NT2/D1 (cell line): ENCODE measurements at regions not wholly inside any gene's neighbourhood (a gene's known extent, or its start where the extent isn't known, plus 50 kb on each side); places are given as distances from the start of the nearest gene placed in this dataset.

Experiments
- DNase-seq: peaks from one replicate; pipeline ENCODE4 v3.0.0-alpha.2; 2011; ENCODE audit warnings: low read depth, low spot score
- H3K27me3 ChIP-seq: 2 replicates; pipeline ENCODE4 v1.6.0; 2011; ENCODE audit warnings: mild to moderate bottlenecking; ENCODE audit not compliant: insufficient read length, insufficient read depth
- H3K36me3 ChIP-seq: 2 replicates; pipeline ENCODE4 v1.6.1; 2011; ENCODE audit warnings: mild to moderate bottlenecking, low read length, mixed read lengths; ENCODE audit not compliant: insufficient read depth, insufficient read length
- H3K4me1 ChIP-seq: 2 replicates; pipeline ENCODE4 v1.5.1; 2011; ENCODE audit not compliant: insufficient read depth, insufficient read length
- H3K4me3 ChIP-seq: 2 replicates; pipeline ENCODE4 v1.5.1; 2011; ENCODE audit warnings: low read depth; ENCODE audit not compliant: insufficient read length
- H3K9ac ChIP-seq: 2 replicates; pipeline ENCODE4 v1.6.0; 2011; ENCODE audit warnings: low read depth; ENCODE audit not compliant: insufficient read length
- H3K9me3 ChIP-seq: 2 replicates; pipeline ENCODE4 v1.5.1; 2011; ENCODE audit warnings: mild to moderate bottlenecking, low read length; ENCODE audit not compliant: insufficient read depth
- SUZ12 ChIP-seq: IDR thresholded peaks from 2 replicates; pipeline ENCODE4 v1.6.1; 2011; ENCODE audit not compliant: insufficient read length, insufficient read depth; ENCODE audit errors: extremely low read depth
- YY1 ChIP-seq: IDR thresholded peaks from 2 replicates; pipeline ENCODE4 v1.6.1; 2011; ENCODE audit not compliant: insufficient read length, insufficient read depth
- ZNF274 ChIP-seq: IDR thresholded peaks from 2 replicates; pipeline ENCODE4 v1.6.1; 2011; ENCODE audit warnings: mild to moderate bottlenecking, low read depth, low read length

DNA sequence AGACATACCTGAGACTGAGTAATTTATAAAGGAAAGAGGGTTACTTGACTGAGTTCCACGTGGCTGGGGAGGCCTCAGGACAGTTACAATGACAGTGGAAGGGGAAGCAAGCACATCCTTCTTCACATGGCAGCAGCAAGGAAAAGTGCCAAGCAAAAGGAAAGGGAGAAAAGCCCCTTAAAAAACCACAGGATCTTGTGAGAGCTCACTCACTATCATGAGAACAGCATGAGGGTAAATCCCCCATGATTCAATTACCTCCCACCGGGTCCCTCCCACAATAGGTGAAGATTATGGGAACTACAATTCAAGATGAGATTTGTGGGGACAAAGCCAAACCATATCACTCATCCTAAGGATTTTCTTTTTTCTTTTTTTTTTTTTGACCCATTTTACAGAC is 177.8 kb upstream of the EEA1 start:
- no peak for DNase-seq
- H3K4me3 ChIP-seq: no peak overlapping the region
- TF ChIP-seq SUZ12 (no peak), YY1 (no peak)
- H3K27me3 ChIP-seq: no peaks in the 10 kb centered on the region
- no peak overlapping the region for H3K9ac ChIP-seq
- no peaks in the 10 kb centered on the region for H3K4me1 ChIP-seq
- no peaks in the 10 kb centered on the region for H3K9me3 ChIP-seq
- H3K36me3 ChIP-seq: no peaks in the 10 kb centered on the region

DNA sequence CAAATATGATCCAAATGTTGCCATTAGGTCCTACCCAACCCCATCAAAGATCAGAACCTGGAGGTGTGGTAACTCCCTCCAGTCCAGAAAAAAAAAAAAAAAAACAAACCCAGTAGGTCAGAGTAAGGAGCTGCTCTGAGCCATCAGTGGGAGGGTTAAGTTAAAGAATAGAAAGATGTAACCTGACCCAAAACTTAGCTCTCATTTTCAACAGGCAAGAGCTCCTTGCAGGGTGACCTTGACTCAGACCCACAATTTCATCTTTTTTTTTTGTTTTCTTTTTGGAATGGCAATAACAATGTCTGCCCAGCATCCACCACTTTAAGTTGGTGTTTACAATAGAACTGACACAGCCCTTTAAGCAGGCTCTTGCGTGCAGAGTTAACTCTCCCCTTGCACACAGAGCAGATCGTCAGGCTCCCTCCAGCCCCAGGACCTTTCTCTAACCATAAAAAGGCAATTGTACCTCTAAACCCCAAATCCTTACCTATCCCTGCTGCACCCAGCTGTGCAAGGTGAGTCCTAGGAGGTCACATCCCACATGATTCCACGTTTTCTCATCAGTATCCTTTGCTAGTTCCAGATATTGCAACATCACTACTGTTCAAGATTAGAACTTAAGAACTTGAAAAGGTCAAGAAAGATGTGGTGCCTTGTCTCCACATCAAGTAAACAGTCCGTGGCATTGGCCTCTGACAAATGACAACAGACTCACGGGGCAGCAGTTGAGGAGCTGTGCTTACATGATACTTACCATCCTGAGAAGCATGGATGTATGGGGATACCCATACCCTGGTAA is 178.6 kb upstream of the EEA1 start:
- no peaks in the 10 kb centered on the region for H3K9me3 ChIP-seq
- H3K27me3 ChIP-seq: no peaks in the 10 kb centered on the region
- H3K36me3 ChIP-seq: no peaks in the 10 kb centered on the region
- H3K4me1 ChIP-seq: no peaks in the 10 kb centered on the region
- TF ChIP-seq YY1 (no peak), ZNF274 (no peak), SUZ12 (no peak)
- no peak overlapping the region for H3K4me3 ChIP-seq
- H3K9ac ChIP-seq: no peak overlapping the region
- DNase-seq: no peak

DNA sequence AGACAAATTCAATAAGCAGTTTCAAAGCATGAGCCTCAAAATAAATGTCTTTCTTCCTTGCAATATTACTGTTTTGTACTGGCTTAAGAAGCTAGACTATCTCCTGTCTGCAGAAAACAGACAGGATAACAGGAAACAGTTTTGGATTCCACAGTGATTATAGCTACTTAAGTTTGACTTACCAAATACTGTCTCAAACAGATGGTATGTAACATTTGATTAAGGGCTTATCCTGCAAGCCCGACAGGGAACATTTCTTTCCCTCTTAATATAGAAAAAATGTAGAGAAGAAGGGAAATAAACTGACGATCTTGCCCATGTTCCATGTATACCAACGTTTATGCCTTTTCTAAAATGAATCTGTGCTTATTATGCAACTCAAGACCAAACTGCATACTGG is 179.9 kb upstream of the EEA1 start:
- DNase-seq: no peak
- Histone ChIP-seq H3K4me3 (no peak overlapping the region), H3K36me3 (no peaks in the 10 kb centered on the region), H3K27me3 (no peaks in the 10 kb centered on the region), H3K9ac (no peak overlapping the region), H3K9me3 (no peaks in the 10 kb centered on the region), H3K4me1 (no peaks in the 10 kb centered on the region)
- TF ChIP-seq ZNF274 (no peak), SUZ12 (no peak)

DNA sequence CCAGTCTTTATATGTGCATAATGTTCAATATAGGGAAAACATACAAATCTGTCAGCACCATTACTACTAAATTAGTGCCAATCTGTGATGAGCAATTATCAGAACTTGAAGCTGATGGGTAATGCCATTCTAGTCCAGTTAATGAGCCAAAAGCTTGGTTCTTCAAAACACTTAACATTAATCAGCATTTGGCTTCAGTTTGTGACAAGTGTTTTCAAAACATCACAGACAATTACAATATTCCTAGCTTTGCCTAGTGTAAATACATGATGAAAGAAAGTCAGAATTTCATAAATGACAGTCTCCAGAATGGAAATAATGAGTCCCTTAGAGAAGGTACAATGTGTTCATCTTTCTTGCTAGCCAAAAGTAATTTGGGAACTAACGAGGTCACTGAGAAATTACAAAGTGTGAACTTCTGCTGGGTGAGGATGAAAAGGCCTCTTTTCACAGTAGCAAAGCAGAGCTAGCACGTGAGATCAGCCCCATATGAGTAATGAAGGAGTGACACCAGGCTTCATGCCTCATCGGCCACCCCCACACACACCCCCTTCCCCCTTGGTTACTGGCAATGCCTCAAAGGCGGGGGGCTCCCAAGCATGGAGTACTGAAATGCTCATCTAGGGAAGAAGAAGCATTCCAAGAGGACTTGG is 180.6 kb upstream of the EEA1 start:
- Histone ChIP-seq H3K4me3 (no peak overlapping the region), H3K36me3 (no peaks in the 10 kb centered on the region), H3K4me1 (no peaks in the 10 kb centered on the region), H3K9ac (no peak overlapping the region), H3K27me3 (no peaks in the 10 kb centered on the region), H3K9me3 (no peaks in the 10 kb centered on the region)
- TF ChIP-seq YY1 (no peak), ZNF274 (no peak), SUZ12 (no peak)
- no peak for DNase-seq

DNA sequence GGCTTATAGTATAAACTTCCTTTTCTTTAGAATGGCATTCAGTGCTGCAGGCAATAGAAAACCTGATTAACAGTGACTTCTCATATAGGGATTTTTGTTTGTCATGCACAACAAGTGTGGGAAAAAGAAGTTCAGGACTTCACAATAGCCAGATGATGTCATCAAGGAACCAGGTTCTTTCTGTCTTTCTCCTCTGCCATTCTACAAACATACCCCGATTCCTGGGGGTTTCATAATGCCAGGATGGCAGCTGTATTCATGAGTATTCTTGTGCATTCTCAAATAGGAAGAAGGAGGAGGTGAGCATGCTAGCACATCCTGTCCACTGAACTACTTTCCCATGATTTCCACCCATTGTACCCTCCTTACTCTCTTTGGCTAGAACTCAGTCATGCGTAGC is 182.7 kb upstream of the EEA1 start:
- H3K27me3 ChIP-seq: no peaks in the 10 kb centered on the region
- no peaks in the 10 kb centered on the region for H3K4me1 ChIP-seq
- no peaks in the 10 kb centered on the region for H3K9me3 ChIP-seq
- DNase-seq: no peak
- H3K36me3 ChIP-seq: no peaks in the 10 kb centered on the region
- TF ChIP-seq SUZ12 (no peak), ZNF274 (no peak), YY1 (no peak)
- no peak overlapping the region for H3K9ac ChIP-seq
- no peak overlapping the region for H3K4me3 ChIP-seq

DNA sequence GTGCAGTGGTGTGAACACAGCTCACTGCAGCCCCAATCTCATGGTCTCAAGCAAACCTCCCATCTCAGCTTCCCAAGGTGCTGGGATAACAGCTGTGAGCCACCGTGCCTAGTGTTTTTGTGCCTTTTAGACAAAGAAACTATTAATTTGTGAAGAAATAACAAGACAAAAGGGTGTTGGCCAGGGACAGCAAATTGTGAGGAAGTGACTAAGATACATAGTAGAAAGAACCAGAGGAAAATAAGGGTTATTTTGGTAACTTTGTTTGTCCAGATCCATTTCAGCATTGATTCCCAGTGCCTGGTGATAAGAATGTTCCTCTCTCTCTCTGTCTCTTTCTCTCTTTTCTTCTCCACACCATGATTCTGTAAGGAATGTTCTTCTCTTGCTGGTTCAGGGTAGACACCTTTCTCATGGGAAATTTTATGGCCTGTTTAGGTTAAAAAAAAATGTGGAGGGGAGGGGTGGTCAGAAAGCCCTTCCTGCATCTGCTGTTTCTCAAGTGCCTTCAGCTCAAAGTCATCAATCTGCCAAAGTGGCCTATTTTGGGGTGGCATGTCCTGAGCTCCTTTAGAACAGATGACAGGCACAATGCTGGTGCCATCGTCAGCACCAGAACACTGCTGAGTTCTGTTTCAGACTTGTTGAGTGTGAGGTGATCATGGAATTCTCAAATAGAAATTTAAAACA is 184.4 kb upstream of the EEA1 start:
- no peak for DNase-seq
- no peak overlapping the region for H3K4me3 ChIP-seq
- H3K36me3 ChIP-seq: no peaks in the 10 kb centered on the region
- TF ChIP-seq SUZ12 (no peak), YY1 (no peak), ZNF274 (no peak)
- no peaks in the 10 kb centered on the region for H3K9me3 ChIP-seq
- no peaks in the 10 kb centered on the region for H3K27me3 ChIP-seq
- H3K4me1 ChIP-seq: no peaks in the 10 kb centered on the region
- no peak overlapping the region for H3K9ac ChIP-seq

DNA sequence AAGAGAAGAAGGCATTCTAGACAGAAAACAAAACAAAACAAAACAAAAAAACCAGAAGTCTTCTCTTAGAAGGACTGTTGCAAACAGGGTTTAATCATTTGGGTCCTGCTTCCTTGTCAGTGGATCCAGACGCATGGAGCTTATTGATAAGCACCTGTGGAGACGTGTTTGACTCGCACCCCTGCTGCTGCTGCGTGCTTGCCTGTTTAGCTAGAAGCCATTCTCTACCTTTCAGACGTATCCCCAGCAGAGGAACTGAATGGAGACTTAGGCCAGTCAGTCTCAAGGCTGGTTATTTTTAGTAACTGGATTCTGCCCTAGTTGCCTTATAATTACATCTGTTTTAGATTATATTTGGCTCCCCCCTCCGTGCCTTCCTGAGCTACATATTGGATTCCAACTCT is 186.1 kb upstream of the EEA1 start:
- H3K9me3 ChIP-seq: no peaks in the 10 kb centered on the region
- H3K27me3 ChIP-seq: no peaks in the 10 kb centered on the region
- no peak for DNase-seq
- no peaks in the 10 kb centered on the region for H3K4me1 ChIP-seq
- H3K9ac ChIP-seq: no peak overlapping the region
- H3K4me3 ChIP-seq: no peak overlapping the region
- no peak for TF ChIP-seq ZNF274
- no peaks in the 10 kb centered on the region for H3K36me3 ChIP-seq
